Breast epithelium (tissue), 4 donors: ENCODE measurements at regions not wholly inside any gene's neighbourhood (a gene's known extent, or its start where the extent isn't known, plus 50 kb on each side); places are given as distances from the start of the nearest gene placed in this dataset.

Experiments used
- DNase-seq, 2 donors: peaks; one replicate each; pipeline ENCODE4 v3.0.0-alpha.2; 2019; ENCODE audit warnings: low spot score in 2 of 2
- H3K27ac ChIP-seq, 2 donors: fragments of 200-600 bp; sonication (generic) in 1 of 2; one replicate each; pipeline ENCODE4 v1.5.1; 2016 to 2019; ENCODE audit warnings: mild to moderate bottlenecking in 1 of 2
- H3K27me3 ChIP-seq, 2 donors: fragments of 200-600 bp; sonication (generic) in 1 of 2; one replicate each; pipeline versions ENCODE4 v1.5.1 to v1.6.0; 2017 to 2019; ENCODE audit warnings: control low read depth in 1 of 2, mild to moderate bottlenecking in 1 of 2
- H3K36me3 ChIP-seq: fragments of 200-600 bp; one replicate; pipeline ENCODE4 v1.5.1; 2019
- H3K4me1 ChIP-seq, 2 donors: fragments of 200-600 bp; sonication (generic); one replicate each; pipeline ENCODE4 v1.5.1; 2016 to 2019; ENCODE audit warnings: control low read depth in 1 of 2
- H3K4me3 ChIP-seq, 3 donors: fragments of 200-600 bp; sonication (generic); 1 replicate in 2 of 3; 2 replicates in 1 of 3; pipeline ENCODE4 v1.5.1; 2016 to 2019; ENCODE audit warnings: mild to moderate bottlenecking in 3 of 3, moderate library complexity in 2 of 3
- H3K9me3 ChIP-seq, 2 donors: fragments of 200-600 bp; sonication (generic) in 1 of 2; one replicate each; pipeline ENCODE4 v1.5.1; 2016 to 2019; ENCODE audit warnings: control low read depth in 1 of 2
- CTCF ChIP-seq, 3 donors: fragments of 450-650 bp; IDR thresholded peaks; one replicate each; pipeline ENCODE4 v1.5.1; 2016 to 2017; ENCODE audit warnings: antibody characterized with exemption in 3 of 3, mild to moderate bottlenecking in 3 of 3, moderate library complexity in 3 of 3
- POLR2A ChIP-seq: fragments of 450-650 bp; IDR thresholded peaks from one replicate; pipeline ENCODE4 v1.6.1; 2016; ENCODE audit warnings: antibody characterized with exemption, mild to moderate bottlenecking, moderate library complexity
- POLR2AphosphoS5 ChIP-seq, 3 donors: sonication (generic); formaldehyde crosslinking; IDR thresholded peaks; one replicate each; pipeline ENCODE4 v1.6.1; 2017; ENCODE audit warnings: antibody characterized with exemption in 3 of 3
- intact Hi-C: fragments of 100-400 bp; cut with DNase I; formaldehyde crosslinking; loops from one replicate; pipeline ENCODE4 v1.15.1; 2023; ENCODE audit warnings: low total_unique reads

GRCh38 chr2:228801451-228801850 lies 469.6 kb downstream of the PID1 start:
- DNase-seq: no peak
- Histone ChIP-seq H3K27ac (no peak overlapping the region), H3K9me3 (no peaks in the 10 kb centered on the region), H3K27me3 (no peaks in the 10 kb centered on the region), H3K4me1 (no peaks in the 10 kb centered on the region), H3K4me3 (no peak overlapping the region), H3K36me3 (no peaks in the 10 kb centered on the region)
- intact Hi-C loops: no loop called here
- TF ChIP-seq POLR2A: no peak
- no peak for TF ChIP-seq CTCF (IDR thresholded peaks at IDR 0.05)
- TF ChIP-seq POLR2AphosphoS5 (IDR thresholded peaks at IDR 0.05): no peak

- Histone ChIP-seq H3K4me3 (no peak overlapping the region), H3K27ac (no peak overlapping the region), H3K9me3 (no peaks in the 10 kb centered on the region), H3K4me1 (no peaks in the 10 kb centered on the region), H3K27me3 (no peaks in the 10 kb centered on the region), H3K36me3 (no peaks in the 10 kb centered on the region)
- no peak for DNase-seq
- intact Hi-C loops: no loop called here
- TF ChIP-seq POLR2A: no peak
- no peak for TF ChIP-seq CTCF (IDR thresholded peaks at IDR 0.05)
- no peak for TF ChIP-seq POLR2AphosphoS5 (IDR thresholded peaks at IDR 0.05)
Observed at GRCh38 chr2:228799208-228799588, 471.9 kb downstream of the PID1 start.

GRCh38 chr2:228798458-228799207 lies 472.5 kb downstream of the PID1 start:
- TF ChIP-seq POLR2AphosphoS5 (IDR thresholded peaks at IDR 0.05): no peak
- no peak for TF ChIP-seq CTCF (IDR thresholded peaks at IDR 0.05)
- no peak for TF ChIP-seq POLR2A
- no peak for DNase-seq
- no peaks in the 10 kb centered on the region for H3K36me3 ChIP-seq
- H3K27ac ChIP-seq: no peak overlapping the region
- no peak overlapping the region for H3K4me3 ChIP-seq
- no peaks in the 10 kb centered on the region for H3K9me3 ChIP-seq
- intact Hi-C loops: no loop called here
- H3K27me3 ChIP-seq: no peaks in the 10 kb centered on the region
- no peaks in the 10 kb centered on the region for H3K4me1 ChIP-seq

GRCh38 chr2:228796386-228796785 lies 474.7 kb downstream of the PID1 start:
- no peak for DNase-seq
- H3K27ac ChIP-seq: no peak overlapping the region
- no peak overlapping the region for H3K4me3 ChIP-seq
- TF ChIP-seq POLR2A (no peak), POLR2AphosphoS5 (IDR thresholded peaks at IDR 0.05) (no peak), CTCF (IDR thresholded peaks at IDR 0.05) (no peak)
- no peaks in the 10 kb centered on the region for H3K36me3 ChIP-seq
- no peaks in the 10 kb centered on the region for H3K9me3 ChIP-seq
- H3K4me1 ChIP-seq: no peaks in the 10 kb centered on the region
- intact Hi-C loops: no loop called here
- no peaks in the 10 kb centered on the region for H3K27me3 ChIP-seq

GRCh38 chr2:228793116-228793515 lies 478.0 kb downstream of the PID1 start:
- Histone ChIP-seq H3K9me3 (no peaks in the 10 kb centered on the region), H3K4me1 (no peaks in the 10 kb centered on the region), H3K36me3 (no peaks in the 10 kb centered on the region), H3K4me3 (no peak overlapping the region), H3K27me3 (no peaks in the 10 kb centered on the region), H3K27ac (no peak overlapping the region)
- DNase-seq: no peak
- TF ChIP-seq POLR2AphosphoS5 (IDR thresholded peaks at IDR 0.05) (no peak), CTCF (IDR thresholded peaks at IDR 0.05) (no peak)
- intact Hi-C loops: no loop called here
